Hepatocyte (in vitro differentiated cells): ENCODE measurements at regions not wholly inside any gene's neighbourhood (a gene's known extent, or its start where the extent isn't known, plus 50 kb on each side); places are given as distances from the start of the nearest gene placed in this dataset.

ENCODE experiments used
- DNase-seq: peaks from one replicate; pipeline ENCODE4 v3.0.0-alpha.2; 2016; ENCODE audit warnings: low spot score
- H2AFZ ChIP-seq: fragments of 200-600 bp; sonication (generic); 2 replicates; pipeline ENCODE4 v1.6.0; 2016; ENCODE audit warnings: antibody characterized with exemption, mild to moderate bottlenecking
- H3K27ac ChIP-seq: fragments of 200-600 bp; sonication (generic); 2 replicates; pipeline ENCODE4 v1.5.1; 2016; ENCODE audit warnings: mild to moderate bottlenecking
- H3K27me3 ChIP-seq: fragments of 200-600 bp; sonication (generic); 2 replicates; pipeline ENCODE4 v1.6.1; 2016
- H3K36me3 ChIP-seq: fragments of 200-600 bp; sonication (generic); replicated peaks from 2 replicates; pipeline ENCODE4 v1.5.1; 2016; ENCODE audit warnings: low read depth; ENCODE audit not compliant: insufficient read depth
- H3K4me1 ChIP-seq: fragments of 200-600 bp; sonication (generic); 2 replicates; pipeline ENCODE4 v1.5.1; 2016; ENCODE audit warnings: mild to moderate bottlenecking, moderate library complexity; ENCODE audit not compliant: insufficient read depth
- H3K4me2 ChIP-seq: fragments of 200-600 bp; sonication (generic); 2 replicates; pipeline ENCODE4 v1.6.0; 2016
- H3K4me3 ChIP-seq: fragments of 200-600 bp; sonication (generic); 2 replicates; pipeline ENCODE4 v1.5.1; 2016; ENCODE audit warnings: mild to moderate bottlenecking
- H3K79me2 ChIP-seq: fragments of 200-600 bp; sonication (generic); 2 replicates; pipeline ENCODE4 v1.6.0; 2017; ENCODE audit warnings: mild to moderate bottlenecking
- H3K9me2 ChIP-seq: fragments of 200-600 bp; sonication (generic); replicated peaks from 2 replicates; pipeline ENCODE4 v1.6.0; 2017; ENCODE audit warnings: mild to moderate bottlenecking; ENCODE audit not compliant: insufficient read depth
- H3K9me3 ChIP-seq: fragments of 200-600 bp; sonication (generic); 2 replicates; pipeline ENCODE4 v1.5.1; 2016; ENCODE audit warnings: low read depth, mild to moderate bottlenecking
- H4K20me1 ChIP-seq: fragments of 200-600 bp; sonication (generic); 2 replicates; pipeline ENCODE4 v1.6.0; 2016; ENCODE audit warnings: mild to moderate bottlenecking; ENCODE audit not compliant: insufficient read depth, poor library complexity, severe bottlenecking
- EZH2 ChIP-seq: fragments of 200-600 bp; sonication (generic); IDR thresholded peaks from 2 replicates; pipeline ENCODE4 v1.6.1; 2016; ENCODE audit warnings: antibody characterized with exemption, mild to moderate bottlenecking, borderline replicate concordance
- EZH2phosphoT487 ChIP-seq: fragments of 200-600 bp; sonication (generic); IDR thresholded peaks from one replicate; pipeline ENCODE4 v1.6.1; 2018; ENCODE audit warnings: antibody characterized with exemption, mild to moderate bottlenecking, low read depth, moderate library complexity; ENCODE audit not compliant: unreplicated experiment, severe bottlenecking
- WGBS: methylation state at CpG from one replicate; pipeline ENCODE4 v1.1.6; 2016; ENCODE audit warnings: low lambda C conversion rate; ENCODE audit errors: missing lambda C conversion rate; 5-methylcytosine and 5-hydroxymethylcytosine counted together
- TF ChIP-seq, protein P1 (sequence below): fragments of 200-600 bp; sonication (generic); IDR thresholded peaks from 2 replicates; pipeline ENCODE4 v1.5.1; 2016; ENCODE audit warnings: antibody characterized with exemption, mild to moderate bottlenecking; ENCODE audit not compliant: poor library complexity

- Histone ChIP-seq H3K9me2 (no peaks in the 10 kb centered on the region), H2AFZ (no peak overlapping the region), H3K9me3 (no peaks in the 10 kb centered on the region), H3K36me3 (no peaks in the 10 kb centered on the region), H3K79me2 (no peaks in the 10 kb centered on the region), H3K4me1 (no peaks in the 10 kb centered on the region), H3K4me3 (no peak overlapping the region), H4K20me1 (no peaks in the 10 kb centered on the region), H3K27ac (no peak overlapping the region), H3K4me2 (no peak overlapping the region), H3K27me3 (no peaks in the 10 kb centered on the region)
- no peak for DNase-seq
- TF ChIP-seq EZH2 (no peak), EZH2phosphoT487 (no peak)
- TF ChIP-seq, protein P1, sequence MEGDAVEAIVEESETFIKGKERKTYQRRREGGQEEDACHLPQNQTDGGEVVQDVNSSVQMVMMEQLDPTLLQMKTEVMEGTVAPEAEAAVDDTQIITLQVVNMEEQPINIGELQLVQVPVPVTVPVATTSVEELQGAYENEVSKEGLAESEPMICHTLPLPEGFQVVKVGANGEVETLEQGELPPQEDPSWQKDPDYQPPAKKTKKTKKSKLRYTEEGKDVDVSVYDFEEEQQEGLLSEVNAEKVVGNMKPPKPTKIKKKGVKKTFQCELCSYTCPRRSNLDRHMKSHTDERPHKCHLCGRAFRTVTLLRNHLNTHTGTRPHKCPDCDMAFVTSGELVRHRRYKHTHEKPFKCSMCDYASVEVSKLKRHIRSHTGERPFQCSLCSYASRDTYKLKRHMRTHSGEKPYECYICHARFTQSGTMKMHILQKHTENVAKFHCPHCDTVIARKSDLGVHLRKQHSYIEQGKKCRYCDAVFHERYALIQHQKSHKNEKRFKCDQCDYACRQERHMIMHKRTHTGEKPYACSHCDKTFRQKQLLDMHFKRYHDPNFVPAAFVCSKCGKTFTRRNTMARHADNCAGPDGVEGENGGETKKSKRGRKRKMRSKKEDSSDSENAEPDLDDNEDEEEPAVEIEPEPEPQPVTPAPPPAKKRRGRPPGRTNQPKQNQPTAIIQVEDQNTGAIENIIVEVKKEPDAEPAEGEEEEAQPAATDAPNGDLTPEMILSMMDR: no peak
- 88% methylated on average over 1 of the region's 1 CpG for WGBS
Observed at GRCh38 chr1:199057322-199057721, 418.5 kb downstream of the PTPRC start.

- Histone ChIP-seq H3K27ac (no peak overlapping the region), H3K27me3 (no peaks in the 10 kb centered on the region), H4K20me1 (no peaks in the 10 kb centered on the region), H3K9me2 (no peaks in the 10 kb centered on the region), H3K36me3 (no peaks in the 10 kb centered on the region), H3K4me3 (no peak overlapping the region), H3K79me2 (no peaks in the 10 kb centered on the region), H3K4me1 (no peaks in the 10 kb centered on the region), H3K9me3 (no peaks in the 10 kb centered on the region), H2AFZ (no peak overlapping the region), H3K4me2 (no peak overlapping the region)
- TF ChIP-seq, protein P1: no peak
- TF ChIP-seq EZH2phosphoT487 (no peak), EZH2 (no peak)
- DNase-seq: no peak
- WGBS: 75% methylated on average over 4 of the region's 4 CpGs
Observed at GRCh38 chr1:199058281-199058680, 419.4 kb downstream of the PTPRC start.

- H3K4me1 ChIP-seq: no peaks in the 10 kb centered on the region
- no peak overlapping the region for H2AFZ ChIP-seq
- H3K4me2 ChIP-seq: no peak overlapping the region
- no peaks in the 10 kb centered on the region for H3K79me2 ChIP-seq
- H3K4me3 ChIP-seq: no peak overlapping the region
- TF ChIP-seq, protein P1: no peak
- TF ChIP-seq EZH2: no peak
- TF ChIP-seq EZH2phosphoT487: no peak
- no peaks in the 10 kb centered on the region for H3K27me3 ChIP-seq
- WGBS: 94% methylated on average over 1 of the region's 1 CpG
- H3K27ac ChIP-seq: no peak overlapping the region
- no peaks in the 10 kb centered on the region for H3K9me3 ChIP-seq
- DNase-seq: no peak
- no peaks in the 10 kb centered on the region for H3K36me3 ChIP-seq
- H4K20me1 ChIP-seq: no peaks in the 10 kb centered on the region
- no peaks in the 10 kb centered on the region for H3K9me2 ChIP-seq
Observed at GRCh38 chr1:199064971-199065370, 426.1 kb downstream of the PTPRC start.

DNA sequence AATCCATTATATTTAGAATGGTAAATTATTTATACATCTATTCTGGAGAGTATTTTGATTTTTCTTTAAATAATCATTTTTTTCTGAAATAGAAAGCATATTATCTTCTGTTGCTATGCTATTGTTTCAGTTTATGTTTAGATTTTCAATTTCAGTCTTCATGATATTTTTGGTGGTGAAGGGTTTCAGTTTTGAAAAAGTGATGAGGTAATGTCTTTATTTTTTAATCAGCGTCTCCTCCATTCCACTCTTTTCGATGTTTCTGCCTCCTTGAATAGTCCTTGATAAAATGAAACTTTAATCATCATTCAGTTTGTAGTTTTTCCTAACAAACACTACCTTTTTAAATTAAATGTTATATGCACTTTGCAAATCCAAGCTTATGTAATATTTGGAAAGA lies 428.6 kb downstream of the PTPRC start:
- Histone ChIP-seq H3K79me2 (no peaks in the 10 kb centered on the region), H4K20me1 (no peaks in the 10 kb centered on the region), H3K9me2 (no peaks in the 10 kb centered on the region), H3K4me1 (no peaks in the 10 kb centered on the region), H3K27me3 (no peaks in the 10 kb centered on the region), H2AFZ (no peak overlapping the region), H3K9me3 (no peaks in the 10 kb centered on the region), H3K4me3 (no peak overlapping the region), H3K4me2 (no peak overlapping the region), H3K27ac (no peak overlapping the region), H3K36me3 (no peaks in the 10 kb centered on the region)
- WGBS: 98% methylated on average over 2 of the region's 2 CpGs
- no peak for DNase-seq
- TF ChIP-seq EZH2: no peak
- TF ChIP-seq, protein P1: no peak
- TF ChIP-seq EZH2phosphoT487: no peak
